GM21825 (cell line): ENCODE measurements at regions not wholly inside any gene's neighbourhood (a gene's known extent, or its start where the extent isn't known, plus 50 kb on each side); places are given as distances from the start of the nearest gene placed in this dataset.
"Not testable (repeated sequence)": the region's sequence is repeated elsewhere in the genome, so short reads cannot be mapped to it uniquely, and the experiment has no call there.

Source experiments
- ATAC-seq: cut with Tn5 transposase; IDR thresholded peaks from one replicate; pipeline ENCODE4 v1.9.1; 2021; ENCODE audit warnings: mild to moderate bottlenecking, moderate library complexity; ENCODE audit not compliant: unreplicated experiment

GRCh38 chrX:140447150-140447549 lies 57.7 kb downstream of the SOX3 start:
- no peak for ATAC-seq

GRCh38 chrX:140440876-140441275 lies 64.0 kb downstream of the SOX3 start:
- ATAC-seq: no peak

- ATAC-seq: no peak
Measured at GRCh38 chrX:140439476-140439875, 65.4 kb downstream of the SOX3 start.

DNA sequence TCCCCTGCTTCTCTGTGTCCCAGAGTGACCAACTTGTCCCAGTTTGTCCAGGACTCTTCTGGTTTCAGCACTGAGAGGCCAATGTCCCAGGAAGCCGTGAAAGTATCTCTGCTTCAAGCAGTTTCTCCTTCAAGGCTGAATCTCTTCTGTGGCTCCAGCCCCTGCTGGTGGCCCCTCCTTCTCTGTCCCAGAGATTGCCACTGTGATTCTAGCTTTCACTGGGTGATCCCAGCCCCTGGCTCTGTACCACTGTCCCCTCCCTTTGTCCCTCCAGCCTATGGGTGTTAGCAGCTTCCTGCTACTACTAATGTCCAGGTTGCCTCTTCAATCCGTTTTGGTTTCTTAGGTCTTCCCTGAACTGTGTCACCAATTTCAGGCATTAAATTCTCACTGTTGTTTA lies 70.5 kb downstream of the SOX3 start:
- no peak for ATAC-seq

DNA sequence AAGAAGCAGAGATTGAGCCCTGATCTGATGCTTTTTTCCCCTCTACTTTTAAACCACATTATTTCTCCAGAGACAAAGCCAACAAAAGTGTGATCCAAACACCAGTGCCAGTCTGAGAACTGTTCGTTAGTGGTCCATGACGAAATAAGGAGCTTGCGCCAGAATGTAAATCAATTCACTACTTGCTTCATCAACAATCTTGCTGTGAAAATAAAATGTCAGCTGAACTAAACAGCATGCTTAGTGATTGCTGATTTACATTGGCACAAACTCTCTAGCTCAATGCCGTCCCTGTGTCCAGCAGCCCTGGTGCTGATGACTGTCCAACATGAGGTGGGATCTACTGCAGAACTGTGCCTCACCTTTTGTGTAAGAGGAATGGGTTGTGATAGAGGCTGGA lies 71.3 kb downstream of the SOX3 start:
- ATAC-seq: no peak

DNA sequence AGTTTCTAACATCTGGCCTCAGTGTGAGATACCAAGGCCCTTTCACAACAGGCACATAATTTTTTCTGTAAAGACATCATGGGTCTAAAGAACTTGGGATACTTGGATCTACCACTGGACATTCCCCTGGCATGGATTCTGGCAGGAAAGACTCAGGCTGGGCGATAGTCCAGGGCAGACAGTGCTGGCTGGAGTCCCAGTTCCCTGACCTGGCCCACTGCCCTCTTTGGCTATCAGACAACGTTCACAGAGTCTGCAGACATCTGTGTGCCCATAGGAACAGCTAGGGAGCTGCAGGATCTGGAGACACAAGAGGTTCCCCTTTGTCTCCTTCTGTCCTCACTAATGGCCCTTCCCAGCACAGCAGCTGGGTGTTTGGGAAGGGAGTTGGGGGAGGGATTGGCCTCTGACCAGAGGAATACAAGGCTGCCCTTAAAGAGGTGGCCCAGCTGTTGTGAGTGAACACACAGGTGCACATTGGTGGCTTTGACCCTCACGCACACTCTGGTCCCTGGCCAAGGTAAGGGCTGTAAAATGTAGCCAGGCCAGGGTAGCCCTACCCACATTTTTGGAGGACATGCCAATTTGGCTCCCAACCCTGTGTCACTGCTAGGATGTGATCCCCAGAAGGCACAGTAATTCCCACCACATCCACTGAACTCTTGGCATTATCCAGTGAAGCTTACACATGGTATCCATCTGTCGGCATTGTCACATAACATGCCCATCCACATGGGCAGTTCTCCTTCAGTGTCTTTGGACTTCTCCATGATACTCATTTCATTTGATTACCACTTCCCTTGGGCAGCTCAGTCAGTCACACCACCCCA lies 72.3 kb downstream of the SOX3 start:
- ATAC-seq: no peak

DNA sequence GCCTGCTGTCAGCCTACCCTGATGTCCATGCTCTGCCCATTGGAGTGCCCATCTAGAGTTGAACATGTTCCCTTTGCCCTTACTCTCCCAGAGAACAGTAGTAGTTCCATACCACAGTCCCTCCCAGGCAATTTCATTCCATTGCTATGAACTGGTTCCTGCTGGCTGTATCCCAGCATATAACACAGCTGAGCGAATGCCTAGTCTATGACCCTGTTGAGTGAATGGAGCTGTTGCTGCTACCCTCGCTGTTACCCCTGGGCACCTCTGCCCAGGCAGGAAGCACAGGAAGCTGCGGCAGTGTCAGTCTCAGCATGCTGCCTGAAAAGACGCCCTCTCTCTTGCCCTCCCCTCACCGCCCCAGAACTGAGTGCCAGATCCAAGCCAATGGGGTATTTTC lies 73.3 kb downstream of the SOX3 start:
- no peak for ATAC-seq

DNA sequence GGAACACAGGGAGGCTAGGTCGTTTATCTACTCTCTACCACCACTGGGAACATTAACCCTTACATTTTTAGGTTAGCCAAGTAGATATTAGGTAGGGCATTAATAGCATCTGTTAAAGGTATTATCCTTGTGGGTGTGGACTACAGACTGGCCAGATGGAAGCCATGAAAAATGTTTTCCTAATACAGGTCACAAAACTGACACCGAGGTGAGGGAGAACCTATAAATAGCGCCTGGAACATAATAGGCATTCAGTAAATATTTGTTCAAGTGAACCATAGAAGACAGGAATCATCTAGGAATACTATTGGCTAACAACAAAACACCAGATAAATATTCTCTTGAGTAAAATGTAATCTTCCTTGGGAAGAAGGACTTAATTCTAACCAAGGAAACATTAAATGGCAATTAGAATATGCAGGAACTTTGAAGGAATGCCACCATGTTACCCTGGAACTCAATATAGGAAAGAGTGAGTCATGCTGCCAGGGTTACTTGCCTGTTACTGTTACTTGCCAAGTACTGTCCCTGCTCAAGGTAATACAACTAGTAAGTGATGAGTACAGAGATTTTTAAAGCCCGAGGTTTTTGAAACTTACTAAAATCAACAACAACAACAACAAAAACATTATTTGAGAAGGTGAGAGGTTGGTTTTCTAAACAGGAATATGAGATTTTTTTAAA lies 79.0 kb downstream of the SOX3 start:
- ATAC-seq: no peak

DNA sequence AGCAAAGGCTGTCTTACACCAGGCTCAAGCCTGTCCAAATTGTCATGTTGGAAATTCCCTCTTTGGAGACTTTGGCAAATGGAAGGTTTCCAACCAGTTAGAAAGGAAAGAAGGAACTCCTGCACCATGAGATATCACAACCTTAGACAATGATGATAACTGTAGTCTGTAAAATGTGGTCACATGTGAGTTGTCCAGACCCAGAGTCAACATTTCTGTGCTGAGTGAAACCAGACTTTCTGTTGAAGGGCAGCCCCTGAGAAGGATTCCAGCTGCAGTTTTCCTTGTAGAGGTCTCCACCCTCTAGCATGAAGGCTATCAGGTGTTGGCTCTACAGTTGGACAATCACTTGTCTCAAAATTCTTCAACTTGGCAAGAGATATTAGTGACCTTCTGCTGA lies 82.4 kb downstream of the SOX3 start:
- ATAC-seq: no peak

- not testable (repeated sequence) for ATAC-seq
Measured at GRCh38 chrX:140402131-140402530, 102.7 kb downstream of the SOX3 start.

- not testable (repeated sequence) for ATAC-seq
Measured at GRCh38 chrX:140396326-140396725, 108.5 kb downstream of the SOX3 start.

- no peak for ATAC-seq
Measured at GRCh38 chrX:140393507-140393906, 111.4 kb downstream of the SOX3 start.

DNA sequence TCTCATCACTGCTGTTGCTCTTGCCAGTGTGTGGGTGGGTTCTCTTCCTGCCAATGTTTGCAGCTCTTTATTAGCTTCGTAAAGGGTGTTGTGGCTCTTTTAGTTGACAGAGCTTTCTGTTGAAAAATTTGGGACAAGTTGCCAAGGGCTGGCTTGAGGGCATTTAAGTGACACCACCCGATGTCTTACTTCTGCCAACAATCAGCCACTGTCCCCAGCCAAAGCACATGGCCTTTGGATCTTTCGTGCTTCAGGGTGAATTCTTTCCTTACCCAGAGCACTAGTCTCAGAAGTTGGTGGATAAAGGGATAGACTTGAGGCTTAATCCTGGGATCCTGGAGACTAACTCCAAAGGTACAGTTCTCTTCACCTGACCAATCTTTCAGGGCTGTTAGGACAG lies 113.6 kb downstream of the SOX3 start:
- no peak for ATAC-seq

DNA sequence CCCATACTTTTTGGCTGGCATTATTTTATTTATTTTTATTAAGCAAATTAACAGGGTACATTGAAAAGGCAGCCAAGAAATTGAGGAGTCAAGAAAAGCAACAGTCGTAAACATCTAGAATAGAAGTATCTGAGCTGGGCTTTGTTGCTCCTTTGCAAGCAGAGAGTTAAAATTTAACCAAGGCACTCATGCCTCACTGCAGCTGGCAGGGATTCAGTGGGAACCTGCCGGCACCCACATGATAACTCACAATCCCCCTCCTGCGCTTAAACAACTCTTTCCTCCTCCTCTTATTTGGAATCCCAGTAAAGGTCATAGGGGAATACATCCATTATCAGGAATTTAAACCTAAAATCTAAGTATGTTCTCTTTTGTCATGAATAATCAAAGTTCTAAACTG lies 115.5 kb downstream of the SOX3 start:
- no peak for ATAC-seq

DNA sequence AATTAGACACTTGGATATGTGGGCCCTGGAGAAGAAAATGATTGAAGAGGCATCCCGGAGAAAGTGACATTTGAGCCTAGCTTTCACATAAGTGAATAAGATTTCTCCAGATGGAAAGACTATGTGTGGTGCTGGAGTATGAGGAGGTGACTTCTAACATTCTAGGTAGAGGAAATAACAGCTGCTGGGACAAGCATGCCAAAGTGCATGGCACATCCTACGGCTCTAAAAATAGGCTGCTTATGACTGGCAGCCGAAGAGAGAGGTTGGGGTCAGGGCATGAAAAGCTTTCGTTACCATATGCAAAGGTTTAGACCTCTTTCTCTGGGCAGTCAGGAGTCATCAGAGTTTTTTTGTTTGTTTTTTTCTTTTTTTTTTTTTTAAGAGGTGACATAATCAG lies 142.0 kb downstream of the SOX3 start:
- ATAC-seq: no peak

DNA sequence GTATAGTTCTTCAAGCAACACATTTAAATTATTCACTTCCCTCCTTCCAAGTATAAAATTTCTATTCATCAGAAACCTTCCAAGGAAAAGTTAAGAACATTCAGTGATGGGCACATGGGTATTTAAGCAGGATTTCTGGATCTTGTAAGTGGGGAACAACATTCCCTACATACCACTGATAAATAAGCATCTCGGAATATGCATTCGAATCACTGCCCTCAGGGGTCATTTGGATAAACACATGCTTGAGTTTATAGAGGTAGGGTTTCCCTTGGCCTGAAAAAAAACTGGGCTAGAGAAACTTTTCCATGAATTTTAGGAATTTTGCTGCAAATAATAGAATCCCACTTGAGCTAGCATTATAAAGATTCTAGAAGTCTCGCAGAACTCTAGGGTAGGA lies 143.9 kb downstream of the SOX3 start:
- no peak for ATAC-seq

DNA sequence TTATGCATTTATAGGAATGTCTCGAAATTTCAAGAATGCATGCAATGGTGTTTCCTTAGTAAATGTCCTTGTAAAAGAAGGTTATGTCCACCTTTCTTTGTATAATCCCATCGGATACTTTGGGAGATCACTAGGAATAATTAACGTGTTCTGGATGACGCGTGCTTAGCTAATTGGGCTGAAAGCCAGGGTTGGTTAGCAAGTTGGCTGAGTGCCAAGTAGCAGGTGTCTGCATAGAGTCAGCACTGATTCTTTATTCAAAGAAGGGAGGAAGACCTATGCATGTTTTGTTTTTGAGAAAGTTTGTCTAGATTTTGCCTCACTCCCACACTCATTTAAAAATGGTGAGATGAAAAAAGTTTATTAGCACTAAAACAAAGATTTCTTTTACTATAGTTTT lies 144.6 kb downstream of the SOX3 start:
- ATAC-seq: no peak

GRCh38 chrX:140355922-140356321 lies 148.9 kb downstream of the SOX3 start:
- ATAC-seq: no peak

GRCh38 chrX:140355429-140355828 lies 149.4 kb downstream of the SOX3 start:
- ATAC-seq: no peak

DNA sequence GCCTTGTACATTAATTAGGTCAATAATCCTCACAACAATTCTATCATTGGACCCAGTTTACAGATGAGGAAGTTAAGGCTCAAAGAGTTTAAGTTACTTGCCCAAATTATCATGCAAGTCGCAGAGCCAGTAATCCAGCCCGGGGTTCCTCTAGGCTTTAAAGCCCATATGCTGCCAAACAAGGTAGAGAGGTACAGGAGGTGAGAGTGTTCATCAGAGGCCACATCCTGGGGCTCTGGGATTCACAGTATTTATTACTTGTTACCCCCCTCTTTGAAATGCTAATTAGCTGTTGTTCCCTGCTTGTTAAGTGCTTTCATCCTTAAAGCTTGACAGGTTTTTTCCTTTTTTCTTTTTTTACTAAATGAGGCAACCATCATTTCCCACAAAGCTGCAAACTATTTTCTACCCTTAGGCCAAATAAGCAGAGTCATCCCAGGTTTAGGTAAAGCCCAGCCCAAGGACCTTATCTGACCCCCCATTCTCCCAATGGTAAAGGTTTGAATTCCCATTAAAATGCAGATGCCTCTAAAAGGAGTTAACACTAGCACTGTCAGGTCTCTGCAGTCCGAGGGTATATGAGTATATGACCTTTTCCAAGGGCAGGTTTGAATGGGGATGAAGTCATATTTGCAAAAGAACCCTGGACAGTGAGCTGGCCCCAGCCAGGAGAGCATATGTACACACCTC lies 150.3 kb downstream of the SOX3 start:
- no peak for ATAC-seq

DNA sequence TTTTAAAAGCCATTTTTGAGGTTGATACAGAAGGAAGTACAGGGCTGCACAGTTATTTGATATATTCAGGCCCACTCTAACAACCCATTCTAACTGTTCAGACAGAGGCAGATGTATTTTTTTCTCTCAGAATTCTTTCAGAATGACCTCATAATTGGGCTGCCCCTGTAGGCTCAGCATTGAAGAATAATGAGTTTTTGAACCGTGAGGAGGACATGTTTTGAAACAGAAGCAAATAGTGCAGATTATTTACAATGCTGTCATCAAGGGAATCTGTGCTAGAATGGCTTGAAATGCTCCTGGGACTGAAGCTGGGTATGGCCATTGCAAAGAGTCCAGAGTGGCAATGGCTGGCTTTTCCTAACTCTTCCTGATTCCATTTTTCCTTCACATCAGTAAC lies 158.1 kb downstream of the SOX3 start:
- no peak for ATAC-seq
